ENCODE measurements at regions not wholly inside any gene's neighbourhood (a gene's known extent, or its start where the extent isn't known, plus 50 kb on each side); places are given as distances from the start of the nearest gene placed in this dataset.
"Not testable (repeated sequence)": the region's sequence is repeated elsewhere in the genome, so short reads cannot be mapped to it uniquely, and the experiment has no call there.

DNA sequence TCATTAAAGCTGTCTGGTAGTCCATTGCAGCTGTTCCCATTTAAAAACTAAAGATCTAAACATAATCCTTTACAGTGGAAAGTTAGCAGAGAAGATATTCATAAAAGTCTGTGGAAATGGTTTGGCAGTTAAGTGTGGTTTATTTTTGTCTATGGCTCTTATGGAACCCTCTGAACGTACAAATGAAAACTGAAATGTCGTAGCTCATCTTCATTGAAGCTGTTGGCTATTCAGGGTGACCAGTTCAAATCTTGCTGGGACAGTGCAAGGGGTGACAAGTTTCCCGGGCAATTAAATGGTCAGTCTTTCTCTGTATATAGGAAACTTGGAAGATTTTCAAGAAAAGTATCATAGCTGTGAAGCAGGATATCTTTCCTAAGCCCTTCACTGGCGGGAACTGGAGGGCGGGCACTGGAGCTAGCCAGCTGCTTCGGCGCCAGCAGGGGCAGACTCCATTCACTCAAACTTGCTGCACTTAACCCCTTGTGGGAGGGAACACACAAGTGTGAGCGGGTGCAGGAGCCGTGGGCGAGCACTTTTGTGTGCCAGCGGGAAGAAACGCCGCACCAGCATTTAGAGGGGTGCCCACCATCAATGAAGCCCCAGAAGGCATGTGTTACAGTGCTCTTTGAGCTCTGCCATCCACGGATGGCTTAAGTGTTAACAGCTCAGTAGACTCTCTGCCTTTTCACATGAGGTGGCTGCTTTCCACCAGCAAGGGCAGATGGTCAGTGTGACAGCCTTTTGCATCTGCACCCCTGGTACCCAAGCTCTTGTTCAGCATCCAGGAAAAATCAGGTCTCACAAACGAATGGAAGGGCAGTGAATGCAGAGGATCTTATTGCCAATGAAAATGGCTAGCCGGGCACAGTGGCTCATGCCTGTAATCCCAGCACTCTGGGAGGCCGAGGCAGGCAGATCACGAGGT, 232.1 kb upstream of the KAZN start:
- peak; percentile 14 for DNase-seq

DNA sequence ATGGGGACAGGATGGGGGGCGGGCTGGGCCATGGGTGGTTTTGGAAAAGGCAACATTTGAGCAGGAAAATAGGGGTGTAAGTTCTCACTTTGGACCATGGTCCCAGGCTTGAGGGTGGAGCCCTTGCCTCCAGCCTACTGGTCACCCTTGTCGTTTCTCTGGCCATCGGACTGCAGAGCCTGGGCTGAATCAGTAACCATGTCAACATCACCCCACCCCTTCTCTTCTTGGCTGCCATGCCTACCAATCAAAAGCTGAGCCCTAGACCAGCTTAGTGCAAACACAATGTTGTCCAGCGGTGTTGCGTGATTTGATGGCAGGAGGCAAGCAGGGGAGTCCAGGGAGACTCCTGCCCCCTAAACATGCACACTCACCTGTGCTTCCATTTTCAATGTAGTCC, 231.0 kb upstream of the KAZN start:
- no peak for DNase-seq

DNA sequence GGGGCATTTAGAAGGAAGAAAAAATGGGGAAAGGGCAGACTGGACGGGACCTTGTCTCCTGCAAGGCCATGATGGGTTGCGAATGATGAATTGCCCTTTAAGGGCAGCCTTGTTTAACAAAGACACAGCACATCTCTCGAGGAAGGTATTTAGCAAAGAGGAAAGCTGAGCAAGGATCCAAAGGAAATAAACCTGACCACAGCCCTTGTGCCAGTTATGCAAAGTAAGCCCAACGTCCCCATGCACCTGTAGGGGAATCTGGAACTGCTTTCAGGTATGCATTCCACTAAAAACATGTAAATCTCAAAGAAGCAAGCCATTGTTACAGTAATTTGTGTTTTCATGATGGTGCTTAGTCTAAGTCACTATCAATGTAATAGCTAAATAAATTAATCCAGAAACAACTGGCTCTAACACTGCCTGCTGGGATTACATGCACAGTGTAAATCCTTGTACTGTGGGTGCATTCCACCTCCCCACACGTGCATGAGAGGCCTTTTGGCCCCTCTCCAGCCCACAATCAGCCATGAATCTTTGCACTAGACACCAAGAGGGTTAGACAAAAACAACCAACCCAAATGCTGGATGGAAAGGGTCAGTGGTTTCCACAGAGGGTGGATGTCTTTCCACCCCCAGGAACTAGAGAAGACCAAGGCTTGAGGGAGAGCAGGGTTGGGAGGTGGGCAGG, 228.8 kb upstream of the KAZN start:
- no peak for DNase-seq

DNA sequence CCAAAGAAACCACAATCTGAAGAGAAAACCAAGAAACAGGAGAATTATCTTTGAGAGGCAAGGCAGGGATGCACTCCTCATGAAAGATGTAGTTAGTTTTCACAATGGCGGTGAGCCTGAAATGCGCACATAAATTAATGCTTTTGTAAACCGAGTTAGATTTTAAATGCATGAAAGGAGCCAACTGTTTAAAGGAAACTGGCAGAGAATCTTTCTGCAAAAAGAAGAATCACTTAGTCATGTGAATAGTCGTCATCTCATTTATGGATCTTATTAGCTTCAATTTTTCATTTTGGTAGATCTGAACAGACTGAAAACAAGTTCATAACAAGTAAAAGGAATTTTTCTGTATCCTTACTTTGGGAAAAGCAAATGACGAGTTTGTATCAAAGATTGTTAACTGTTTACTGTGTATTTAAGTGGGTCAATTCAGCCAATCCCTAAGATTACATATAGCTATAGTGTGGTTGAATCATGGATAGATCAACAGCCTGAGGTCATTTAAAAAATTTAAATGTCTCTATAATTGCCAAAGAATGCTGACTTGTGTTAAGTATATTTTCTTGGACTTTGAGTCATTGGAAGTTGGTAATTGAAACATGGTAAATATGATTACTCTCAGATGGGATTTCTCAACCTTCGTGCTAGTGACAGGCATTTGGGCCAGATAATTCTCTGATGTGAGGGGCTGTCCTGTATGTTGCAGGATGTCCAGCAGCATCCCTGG, 226.6 kb upstream of the KAZN start:
- no peak for DNase-seq

DNA sequence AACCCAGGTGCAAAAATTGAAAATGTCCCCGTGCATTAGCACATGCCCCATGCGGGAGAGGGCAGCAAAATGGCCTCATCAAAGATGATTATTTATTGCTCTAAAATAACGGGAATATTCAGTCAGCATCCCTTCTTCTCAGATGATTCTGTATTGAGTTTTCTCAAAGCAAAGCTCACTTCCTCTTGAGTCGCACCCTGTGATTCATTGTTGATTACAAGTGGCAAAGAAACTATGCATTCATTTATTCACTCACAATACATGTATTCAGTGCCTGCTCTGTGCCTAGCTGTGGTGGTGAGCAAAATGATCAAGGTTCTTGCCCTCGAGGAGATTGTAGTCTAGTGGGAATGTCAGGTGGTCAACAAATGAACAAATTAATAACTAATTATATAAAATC, 226.0 kb upstream of the KAZN start:
- DNase-seq, result no peak

DNA sequence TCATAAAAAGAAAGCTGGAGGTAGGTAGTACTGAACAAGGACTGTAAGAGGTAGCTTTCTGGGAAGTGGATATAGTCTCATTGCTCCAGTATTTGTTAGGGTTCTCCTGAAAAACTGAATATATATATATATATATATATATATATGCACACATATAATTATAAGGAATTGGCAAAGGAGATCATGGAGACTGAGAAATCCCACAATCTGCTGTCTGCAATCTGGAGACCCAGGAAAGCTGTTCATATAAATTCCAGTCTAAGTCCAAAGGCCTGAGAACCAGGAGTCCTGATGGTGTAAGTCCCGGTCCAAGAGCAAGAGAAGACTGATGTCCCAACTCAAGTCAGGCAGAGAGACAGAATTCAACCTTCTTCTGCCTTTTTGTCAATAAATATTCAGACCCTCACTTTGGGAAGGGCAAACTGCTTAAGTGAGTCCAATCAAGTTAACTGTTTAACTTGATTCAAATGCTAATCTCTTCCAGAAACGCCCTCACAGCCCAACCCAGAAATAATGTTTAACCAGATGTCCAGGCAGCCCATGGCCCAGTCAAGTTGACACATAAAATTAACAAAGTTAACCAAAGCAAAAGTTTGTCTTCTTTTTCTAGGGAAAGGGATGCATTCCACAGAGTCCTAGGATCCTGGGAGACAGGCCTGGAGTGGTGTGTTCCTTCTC, 225.3 kb upstream of the KAZN start:
- DNase-seq, result no peak

DNA sequence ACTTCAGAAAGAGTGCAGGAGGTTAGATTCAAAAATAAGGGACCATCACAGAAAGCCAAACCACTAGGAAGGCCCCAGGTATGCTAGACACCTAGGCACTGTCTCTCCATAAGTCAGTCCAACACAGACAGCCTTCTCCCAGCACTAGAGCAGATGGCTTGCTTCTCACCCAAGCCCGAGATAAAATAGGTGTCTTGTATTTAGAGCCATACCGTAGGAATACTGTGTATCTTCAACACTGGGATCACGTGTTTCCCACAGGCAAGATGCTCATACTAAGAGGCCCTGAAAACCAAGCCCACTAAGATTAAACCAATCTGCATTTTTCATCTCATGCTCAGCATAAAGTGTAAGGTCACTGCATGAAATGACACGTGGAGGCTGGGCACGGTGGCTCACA, 223.3 kb upstream of the KAZN start:
- DNase-seq, result no peak

DNA sequence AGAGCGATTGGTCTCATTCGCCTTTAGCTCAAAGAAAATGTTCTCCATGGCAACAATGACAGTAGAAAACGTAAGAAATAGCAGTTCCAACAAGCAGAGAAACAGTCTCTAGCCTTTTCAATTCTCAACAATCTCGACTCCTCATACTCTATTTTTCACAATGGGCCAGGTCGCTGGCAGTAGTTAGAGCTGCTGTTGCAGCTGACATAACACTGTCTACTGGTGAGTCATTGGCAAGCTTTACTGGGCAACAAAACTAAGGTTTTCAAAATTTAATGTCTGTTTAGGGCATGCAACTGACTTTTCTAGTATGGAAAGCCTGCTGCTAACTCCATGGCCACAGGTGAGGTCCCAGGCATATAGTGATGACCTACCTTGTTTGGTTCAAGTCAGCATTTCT, 221.1 kb upstream of the KAZN start:
- DNase-seq, result no peak

DNA sequence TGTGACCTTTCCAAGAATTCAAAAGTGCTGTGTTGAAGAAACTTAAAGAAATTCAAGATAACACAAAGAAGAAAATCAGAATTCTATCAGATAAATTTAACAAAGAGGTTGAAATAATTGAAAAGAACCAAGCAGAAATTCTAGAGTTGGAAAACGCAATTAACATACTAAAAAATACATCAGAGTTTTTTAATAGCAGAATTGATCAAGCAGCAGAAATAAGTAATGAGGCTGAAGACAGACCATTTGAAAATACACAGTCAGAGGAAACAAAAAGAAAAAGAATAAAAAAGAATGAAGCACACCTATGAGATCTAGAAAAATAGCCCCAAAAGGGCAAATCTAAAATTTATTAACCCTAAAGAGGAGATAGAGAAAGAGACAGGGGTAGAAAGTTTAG, 218.1 kb upstream of the KAZN start:
- DNase-seq, result no peak

DNA sequence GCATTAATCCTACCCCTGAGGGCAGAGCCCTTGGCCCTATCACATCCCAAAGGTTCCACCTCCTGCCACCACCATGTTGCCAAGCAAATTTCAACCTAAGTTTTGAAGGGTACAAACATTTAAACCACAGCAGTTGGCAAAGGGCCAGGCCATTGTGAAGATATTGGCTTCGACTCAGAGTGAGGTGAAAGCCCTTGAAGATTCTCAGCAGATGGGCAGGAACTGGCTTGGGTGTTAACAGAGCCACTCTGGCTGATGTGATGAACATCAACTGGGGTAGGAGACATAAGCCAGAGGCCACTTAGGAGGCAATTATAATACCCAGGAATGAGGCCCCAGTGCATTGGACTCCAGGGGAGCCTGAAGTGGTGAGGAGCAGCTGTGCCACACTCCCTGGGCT, 207.7 kb upstream of the KAZN start:
- no peak for DNase-seq

DNA sequence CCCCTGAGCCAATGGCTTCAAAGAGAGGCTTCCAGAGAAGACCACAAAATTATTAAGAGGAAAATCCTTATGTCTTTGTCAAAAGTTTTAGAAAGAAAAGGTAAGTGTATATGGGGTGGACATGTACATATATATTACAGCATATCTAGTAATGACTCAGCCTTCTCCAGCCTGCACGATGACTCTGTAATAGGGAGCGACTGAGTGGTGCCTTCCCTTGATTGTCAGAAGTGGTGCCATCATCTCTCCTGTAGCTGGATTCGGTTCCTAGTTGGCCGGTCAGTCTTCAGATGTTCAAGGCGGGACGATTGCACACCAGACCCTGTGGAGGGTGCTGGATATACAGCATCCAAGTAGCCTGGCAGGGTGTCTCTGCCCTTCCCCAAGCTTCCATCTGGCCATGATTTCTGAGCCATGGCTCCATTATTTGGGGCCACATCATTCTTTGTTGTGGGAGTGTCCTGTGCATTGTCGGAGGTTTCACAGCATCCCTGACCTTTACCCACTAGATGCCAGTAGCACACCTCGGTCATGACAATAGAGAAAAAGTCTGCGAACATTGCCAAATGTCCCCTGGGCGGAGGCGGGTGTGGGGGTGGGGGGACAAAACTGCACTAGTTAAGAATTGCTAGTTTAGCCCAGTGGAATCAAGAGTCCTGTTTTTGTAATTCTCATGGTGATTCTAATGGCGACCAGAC, 206.2 kb upstream of the KAZN start:
- DNase-seq, result no peak

DNA sequence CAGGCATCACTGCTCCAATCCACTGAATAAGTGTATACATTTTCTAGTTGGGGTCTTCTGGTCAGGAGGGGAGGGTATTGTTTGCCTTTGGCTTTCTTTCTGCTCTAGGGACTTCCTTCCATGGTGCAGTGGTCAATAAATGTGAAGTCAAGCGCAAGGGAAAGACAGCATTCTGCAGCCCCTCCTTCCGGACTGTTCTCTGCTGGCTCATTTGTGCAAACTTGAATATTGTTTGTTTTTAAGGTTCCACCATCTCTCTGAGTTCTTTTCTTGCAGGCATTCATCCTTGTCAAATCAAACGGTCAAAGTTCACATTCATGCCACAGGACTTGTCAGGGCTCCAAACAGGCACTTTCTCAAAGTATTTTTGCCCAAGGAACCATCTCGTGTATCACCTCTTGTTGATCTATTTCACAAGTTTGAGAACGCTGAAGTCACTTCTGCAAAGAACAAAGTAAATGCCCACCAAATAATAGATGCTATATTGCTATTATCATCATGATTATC, 205.6 kb upstream of the KAZN start:
- no peak for DNase-seq

DNA sequence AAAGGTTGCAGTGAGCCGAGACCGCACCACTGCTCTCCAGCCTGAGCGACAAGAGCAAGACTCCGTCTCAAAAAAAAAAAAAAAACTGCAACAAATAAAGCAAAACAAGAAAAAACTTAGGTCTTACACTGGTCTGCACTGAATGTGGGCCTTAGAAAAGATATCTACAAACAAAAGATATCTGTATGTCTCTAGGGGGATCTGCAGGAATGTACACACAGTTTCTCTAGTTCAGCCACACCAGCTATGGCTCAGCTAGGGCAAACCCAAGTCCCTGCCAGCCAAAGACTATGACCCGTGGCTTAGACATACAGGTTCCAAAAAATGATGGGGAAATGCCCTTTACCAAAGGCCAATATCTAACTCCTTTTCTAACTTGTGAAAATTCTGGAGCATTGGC, 202.4 kb upstream of the KAZN start:
- no peak for DNase-seq

DNA sequence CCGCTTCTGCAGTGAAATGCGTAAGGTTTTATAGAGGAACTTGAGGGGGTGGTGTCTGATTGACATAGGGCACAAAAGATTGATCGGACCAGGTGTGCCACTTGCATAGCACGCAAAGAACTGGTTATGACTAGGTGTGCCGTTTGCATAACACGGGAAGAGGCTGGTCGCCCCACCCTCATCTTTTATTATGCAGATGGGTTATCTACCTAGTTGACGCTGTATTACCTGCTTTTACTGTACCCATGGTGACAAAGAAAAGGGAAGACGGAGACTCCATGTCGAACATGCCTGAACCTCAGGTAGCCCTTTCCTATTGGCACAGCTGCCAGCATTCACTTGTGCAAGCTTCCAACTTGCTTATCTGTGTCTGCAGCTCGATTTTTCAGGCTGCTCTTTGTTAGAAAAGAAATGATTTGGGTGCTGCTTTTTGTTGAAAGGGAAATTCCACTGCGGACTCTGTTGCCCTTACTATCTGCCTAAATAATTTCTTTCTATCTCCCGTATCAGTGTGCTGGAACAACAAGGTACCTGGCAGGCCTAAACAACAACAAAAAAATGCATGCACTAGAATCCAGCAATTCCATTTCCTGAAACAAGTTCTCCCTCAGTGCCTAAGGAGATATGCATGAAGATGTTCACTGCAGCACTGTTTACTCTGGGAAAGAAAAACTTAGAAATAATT, 194.4 kb upstream of the KAZN start:
- DNase-seq, result no peak

DNA sequence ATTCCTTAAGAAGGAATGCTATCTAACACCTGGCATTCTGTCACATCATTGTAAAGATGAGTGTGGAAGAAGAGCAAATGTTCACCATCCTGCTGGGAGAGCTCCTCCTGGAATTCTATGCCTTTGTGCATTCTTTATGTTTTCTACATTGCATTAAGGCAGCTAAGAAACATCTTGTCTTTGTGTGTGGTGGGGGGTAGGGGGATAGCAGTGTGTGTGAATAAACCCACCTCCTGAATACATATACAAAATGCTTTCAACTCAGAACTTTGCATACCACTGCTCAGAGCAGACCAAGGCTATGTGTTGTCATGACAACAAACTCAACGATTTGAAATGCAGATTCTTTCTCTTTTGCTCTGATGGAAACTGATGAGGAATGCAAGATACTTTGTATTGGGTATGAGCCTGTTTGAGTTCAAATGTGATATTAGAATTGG, 193.6 kb upstream of the KAZN start:
- DNase-seq, result no peak

DNA sequence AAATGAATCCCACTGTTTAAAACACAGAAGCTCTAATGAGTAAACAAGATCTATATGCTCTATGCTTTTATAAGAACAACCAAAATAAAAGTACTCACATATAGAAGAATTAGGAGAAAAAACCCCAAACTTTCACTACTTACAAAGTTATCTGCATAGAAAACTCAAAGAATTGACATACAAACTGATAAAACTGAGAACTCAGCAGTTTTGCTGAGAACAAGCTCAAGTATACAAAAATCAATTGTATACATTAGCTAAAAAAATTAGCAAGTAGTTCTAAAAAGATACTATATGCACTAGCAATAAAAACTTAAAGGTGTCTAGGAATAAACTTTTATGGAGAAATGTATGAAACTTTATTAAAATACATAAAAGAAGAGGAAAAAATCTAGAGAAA, 186.2 kb upstream of the KAZN start:
- no peak for DNase-seq

DNA sequence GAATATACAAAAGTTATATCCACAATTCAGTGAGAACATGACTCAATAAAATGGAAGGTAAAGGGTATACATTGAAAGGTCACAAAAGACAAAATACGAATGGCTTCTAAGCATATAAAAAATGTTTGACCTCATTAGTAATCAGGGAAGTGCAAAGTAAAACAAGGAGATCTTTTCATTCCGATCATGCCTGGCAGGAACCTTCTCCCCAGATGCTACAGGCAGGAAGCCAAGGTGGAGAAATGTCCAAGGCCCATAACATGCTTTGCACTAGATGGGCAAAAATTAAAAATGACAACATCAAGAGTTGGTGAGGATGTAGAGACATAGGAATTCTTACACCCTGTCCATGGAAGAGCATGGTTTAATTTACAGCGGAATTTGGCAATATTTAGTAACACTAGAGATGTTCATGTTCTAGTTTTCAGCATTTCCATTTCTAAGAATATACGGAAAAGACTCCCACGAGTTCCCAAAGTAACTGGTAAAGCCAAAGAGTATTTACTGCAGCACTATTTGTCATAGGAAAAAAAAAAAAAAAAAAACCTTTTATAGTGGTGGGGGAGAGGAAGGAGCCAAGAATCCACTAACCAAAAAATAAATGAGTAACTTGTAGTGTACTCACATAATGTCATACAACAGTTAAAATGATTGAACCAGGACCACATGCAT, 184.5 kb upstream of the KAZN start:
- DNase-seq, result no peak

DNA sequence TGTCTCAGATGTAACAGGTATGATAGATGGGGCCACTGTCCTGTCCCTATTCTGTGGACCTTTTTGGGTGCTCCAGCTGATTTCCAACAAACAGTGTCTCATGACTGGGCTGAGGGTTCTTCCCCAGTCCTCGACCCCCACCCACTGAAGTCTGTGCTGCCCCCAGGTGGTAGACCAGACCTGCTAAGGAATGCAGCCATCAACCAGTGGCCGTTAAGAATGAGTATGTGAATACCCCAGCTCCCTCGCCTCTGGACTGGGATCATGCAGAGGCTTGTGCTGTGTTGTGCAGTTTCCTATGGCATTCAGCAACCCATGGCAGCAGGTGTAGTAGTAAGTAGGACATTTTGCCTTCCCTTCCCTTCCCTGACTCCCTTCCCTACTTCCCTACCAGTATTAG, 183.1 kb upstream of the KAZN start:
- DNase-seq, result no peak

DNA sequence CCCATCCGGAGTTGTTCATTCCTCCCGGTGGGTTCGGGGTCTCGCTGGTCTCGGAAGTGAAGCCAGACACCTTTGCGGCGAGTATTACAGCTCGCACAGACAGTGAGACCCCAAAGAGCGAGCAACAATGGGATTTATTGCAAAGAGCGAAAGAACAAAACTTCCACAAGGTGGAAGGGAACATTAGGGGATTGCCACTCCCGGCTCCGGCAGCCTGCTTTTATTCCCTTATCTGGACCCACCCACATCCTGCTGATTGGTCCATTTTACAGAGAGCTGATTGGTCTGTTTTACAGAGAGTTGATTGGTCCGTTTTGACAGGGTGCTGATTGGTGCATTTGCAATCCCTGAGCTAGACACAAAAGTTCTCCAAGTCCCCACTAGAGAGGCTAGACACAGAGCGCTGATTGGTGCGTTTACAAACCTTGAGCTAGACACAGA, 178.7 kb upstream of the KAZN start:
- not testable (repeated sequence) for DNase-seq

DNA sequence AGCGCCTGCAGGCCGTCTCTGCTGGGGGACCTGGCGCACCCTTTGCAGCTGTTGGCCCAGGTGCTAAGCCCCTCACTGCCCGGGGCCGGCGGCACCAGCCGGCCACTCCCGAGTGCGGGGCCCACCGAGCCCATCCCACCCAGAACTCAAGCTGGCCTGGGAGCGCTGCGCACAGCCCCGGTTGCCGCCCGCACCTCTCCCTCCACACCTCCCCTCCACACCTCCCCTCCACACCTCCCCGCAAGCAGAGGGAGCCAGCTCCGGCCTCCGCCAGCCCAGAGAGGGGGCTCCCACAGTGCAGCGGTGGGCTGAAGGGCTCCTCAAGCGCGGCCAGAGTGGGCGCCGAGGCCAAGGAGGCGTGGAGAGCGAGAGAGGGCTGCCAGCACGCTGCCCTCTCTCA, 177.8 kb upstream of the KAZN start:
- DNase-seq, result no peak
